ENCODE measurements at regions not wholly inside any gene's neighbourhood (a gene's known extent, or its start where the extent isn't known, plus 50 kb on each side); places are given as distances from the start of the nearest gene placed in this dataset.

GRCh38 chr7:19589446-19589845 lies 119.4 kb downstream of the POLR1F start:
- TF ChIP-seq FOXM1 (IDR thresholded peaks at IDR 0.05; ENCODE audit: borderline replicate concordance, low read depth) (no peak), YY1 (IDR thresholded peaks at IDR 0.05; ENCODE audit: low read depth) (no peak), RAD21 (IDR thresholded peaks at IDR 0.05; ENCODE audit: low read depth) (no peak), EGR1 (IDR thresholded peaks at IDR 0.05) (no peak), EP300 (IDR thresholded peaks at IDR 0.05; ENCODE audit: borderline replicate concordance) (no peak), NFIC (IDR thresholded peaks at IDR 0.05) (no peak), CEBPB (IDR thresholded peaks at IDR 0.05) (no peak), TAF1 (IDR thresholded peaks at IDR 0.05; ENCODE audit: low read depth) (no peak), ZBTB7A (IDR thresholded peaks at IDR 0.05; ENCODE audit: low read depth) (no peak), TEAD4 (IDR thresholded peaks at IDR 0.05) (no peak), CREB1 (IDR thresholded peaks at IDR 0.05; ENCODE audit: low read depth) (no peak), MAX (IDR thresholded peaks at IDR 0.05) (no peak), REST (IDR thresholded peaks at IDR 0.05; ENCODE audit: low read depth) (no peak), TCF12 (IDR thresholded peaks at IDR 0.05; ENCODE audit: low read depth) (no peak)
- TF ChIP-seq, protein P1, sequence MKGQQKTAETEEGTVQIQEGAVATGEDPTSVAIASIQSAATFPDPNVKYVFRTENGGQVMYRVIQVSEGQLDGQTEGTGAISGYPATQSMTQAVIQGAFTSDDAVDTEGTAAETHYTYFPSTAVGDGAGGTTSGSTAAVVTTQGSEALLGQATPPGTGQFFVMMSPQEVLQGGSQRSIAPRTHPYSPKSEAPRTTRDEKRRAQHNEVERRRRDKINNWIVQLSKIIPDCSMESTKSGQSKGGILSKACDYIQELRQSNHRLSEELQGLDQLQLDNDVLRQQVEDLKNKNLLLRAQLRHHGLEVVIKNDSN (IDR thresholded peaks at IDR 0.05): no peak

DNA sequence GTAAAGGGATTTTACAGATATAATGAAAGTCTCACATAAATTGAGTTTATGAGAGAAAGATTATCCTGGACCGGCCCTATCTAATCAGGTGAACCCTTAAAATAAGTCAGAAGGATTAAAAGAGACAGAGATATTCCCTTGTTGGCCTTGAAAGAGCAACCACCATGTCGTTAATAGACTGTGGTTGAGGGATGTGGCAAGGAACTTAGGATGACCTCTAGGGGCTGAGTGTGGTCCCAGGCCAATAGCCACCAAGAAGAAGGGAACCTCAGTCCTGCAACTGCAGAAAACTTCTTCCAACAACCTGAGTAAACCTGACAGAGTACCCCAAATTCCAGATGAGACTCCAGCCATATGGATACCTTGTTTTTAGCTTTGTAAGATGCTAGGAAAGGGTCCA lies 121.5 kb downstream of the POLR1F start:
- peak; percentile 21; the same call in 1 of the 2 replicates for TF ChIP-seq RAD21 (IDR thresholded peaks at IDR 0.05; ENCODE audit: low read depth)
- no peak for TF ChIP-seq CEBPB (IDR thresholded peaks at IDR 0.05)

GRCh38 chr7:19585761-19586160 lies 123.1 kb downstream of the POLR1F start:
- TF ChIP-seq NFIC (IDR thresholded peaks at IDR 0.05): no peak
- TF ChIP-seq TCF12 (IDR thresholded peaks at IDR 0.05; ENCODE audit: low read depth): no peak
- TF ChIP-seq CEBPB (IDR thresholded peaks at IDR 0.05): no peak
- TF ChIP-seq TEAD4 (IDR thresholded peaks at IDR 0.05): no peak
- TF ChIP-seq EP300 (IDR thresholded peaks at IDR 0.05; ENCODE audit: borderline replicate concordance): no peak
- no peak for TF ChIP-seq TAF1 (IDR thresholded peaks at IDR 0.05; ENCODE audit: low read depth)
- no peak for TF ChIP-seq YY1 (IDR thresholded peaks at IDR 0.05; ENCODE audit: low read depth)

GRCh38 chr7:19575909-19576557 lies 132.8 kb downstream of the POLR1F start:
- no peak for TF ChIP-seq RAD21 (IDR thresholded peaks at IDR 0.05; ENCODE audit: low read depth)
- no peak for TF ChIP-seq CREB1 (IDR thresholded peaks at IDR 0.05; ENCODE audit: low read depth)
- TF ChIP-seq NFIC (IDR thresholded peaks at IDR 0.05): no peak
- no peak for TF ChIP-seq TAF1 (IDR thresholded peaks at IDR 0.05; ENCODE audit: low read depth)
- no peak for TF ChIP-seq CEBPB (IDR thresholded peaks at IDR 0.05)
- no peak for TF ChIP-seq FOXM1 (IDR thresholded peaks at IDR 0.05; ENCODE audit: borderline replicate concordance, low read depth)

GRCh38 chr7:19574131-19574530 lies 134.7 kb downstream of the POLR1F start:
- TF ChIP-seq CEBPB (IDR thresholded peaks at IDR 0.05) (no peak), NFIC (IDR thresholded peaks at IDR 0.05) (no peak), FOXM1 (IDR thresholded peaks at IDR 0.05; ENCODE audit: borderline replicate concordance, low read depth) (no peak), MAX (IDR thresholded peaks at IDR 0.05) (no peak), CREB1 (IDR thresholded peaks at IDR 0.05; ENCODE audit: low read depth) (no peak), TCF12 (IDR thresholded peaks at IDR 0.05; ENCODE audit: low read depth) (no peak), EGR1 (IDR thresholded peaks at IDR 0.05) (no peak), ZBTB7A (IDR thresholded peaks at IDR 0.05; ENCODE audit: low read depth) (no peak), TAF1 (IDR thresholded peaks at IDR 0.05; ENCODE audit: low read depth) (no peak), TEAD4 (IDR thresholded peaks at IDR 0.05) (no peak), REST (IDR thresholded peaks at IDR 0.05; ENCODE audit: low read depth) (no peak), YY1 (IDR thresholded peaks at IDR 0.05; ENCODE audit: low read depth) (no peak), RAD21 (IDR thresholded peaks at IDR 0.05; ENCODE audit: low read depth) (no peak), EP300 (IDR thresholded peaks at IDR 0.05; ENCODE audit: borderline replicate concordance) (no peak)
- TF ChIP-seq, protein P1 (IDR thresholded peaks at IDR 0.05): no peak

DNA sequence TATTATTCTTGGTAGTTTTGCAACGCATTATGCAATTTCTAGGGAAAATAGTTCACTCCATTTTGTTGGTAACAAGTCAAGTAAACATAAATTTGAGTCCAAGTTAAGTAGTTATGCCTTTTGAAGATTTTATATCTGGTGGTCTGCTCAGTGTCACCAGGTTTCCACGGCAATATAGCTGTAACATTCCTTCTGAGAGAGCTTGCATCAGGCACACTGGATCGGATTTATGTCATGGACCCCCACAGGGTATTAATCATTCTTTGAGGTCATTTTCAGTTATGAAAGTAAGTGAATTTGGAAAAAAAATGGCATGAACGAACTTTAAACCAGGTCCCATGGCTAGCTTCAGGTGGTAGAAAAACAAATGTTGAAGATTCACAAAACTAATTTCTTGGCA lies 136.3 kb downstream of the POLR1F start:
- no peak for TF ChIP-seq TCF12 (IDR thresholded peaks at IDR 0.05; ENCODE audit: low read depth)
- no peak for TF ChIP-seq TAF1 (IDR thresholded peaks at IDR 0.05; ENCODE audit: low read depth)
- TF ChIP-seq CREB1 (IDR thresholded peaks at IDR 0.05; ENCODE audit: low read depth): no peak
- TF ChIP-seq YY1 (IDR thresholded peaks at IDR 0.05; ENCODE audit: low read depth): no peak
- no peak for TF ChIP-seq EP300 (IDR thresholded peaks at IDR 0.05; ENCODE audit: borderline replicate concordance)
- TF ChIP-seq NFIC (IDR thresholded peaks at IDR 0.05): no peak
- TF ChIP-seq REST (IDR thresholded peaks at IDR 0.05; ENCODE audit: low read depth): no peak
- TF ChIP-seq, protein P1 (IDR thresholded peaks at IDR 0.05): no peak
- no peak for TF ChIP-seq RAD21 (IDR thresholded peaks at IDR 0.05; ENCODE audit: low read depth)

All from Ishikawa (cell line).